ENCODE measurements at regions not wholly inside any gene's neighbourhood (a gene's known extent, or its start where the extent isn't known, plus 50 kb on each side); places are given as distances from the start of the nearest gene placed in this dataset.

GRCh38 chr10:10794791-10795191 is 222.9 kb upstream of the CELF2 start:
- Histone ChIP-seq H3K4me3 (ENCODE audit: low read depth, low read length) (no peak overlapping the region), H3K36me3 (no peaks in the 10 kb centered on the region), H3K27me3 (no peaks in the 10 kb centered on the region), H3K4me1 (no peaks in the 10 kb centered on the region), H3K9me3 (no peaks in the 10 kb centered on the region)
- DNase-seq = no peak
- no peak for TF ChIP-seq CTCF (IDR thresholded peaks at IDR 0.05; ENCODE audit: low read depth, low read length)

GRCh38 chr10:10796061-10796773 is 221.5 kb upstream of the CELF2 start:
- no peaks in the 10 kb centered on the region for H3K4me1 ChIP-seq
- no peak for DNase-seq
- H3K36me3 ChIP-seq = no peaks in the 10 kb centered on the region
- H3K4me3 ChIP-seq (ENCODE audit: low read depth, low read length) = no peak overlapping the region
- no peaks in the 10 kb centered on the region for H3K27me3 ChIP-seq
- no peaks in the 10 kb centered on the region for H3K9me3 ChIP-seq
- TF ChIP-seq CTCF (IDR thresholded peaks at IDR 0.05; ENCODE audit: low read depth, low read length) = no peak

GRCh38 chr10:10796774-10797415 is 220.8 kb upstream of the CELF2 start:
- DNase-seq = no peak

GRCh38 chr10:10797513-10797912 is 220.2 kb upstream of the CELF2 start:
- H3K4me3 ChIP-seq (ENCODE audit: low read depth, low read length) = no peak overlapping the region
- no peaks in the 10 kb centered on the region for H3K4me1 ChIP-seq
- H3K9me3 ChIP-seq = no peaks in the 10 kb centered on the region
- no peaks in the 10 kb centered on the region for H3K27me3 ChIP-seq
- DNase-seq = no peak
- H3K36me3 ChIP-seq = no peaks in the 10 kb centered on the region
- TF ChIP-seq CTCF (IDR thresholded peaks at IDR 0.05; ENCODE audit: low read depth, low read length) = no peak

More at GRCh38 chr10:10796774-10797415, 220.8 kb upstream of the CELF2 start:
- no peaks in the 10 kb centered on the region for H3K9me3 ChIP-seq
- no peaks in the 10 kb centered on the region for H3K4me1 ChIP-seq
- TF ChIP-seq CTCF (IDR thresholded peaks at IDR 0.05; ENCODE audit: low read depth, low read length) = no peak
- no peak overlapping the region for H3K4me3 ChIP-seq (ENCODE audit: low read depth, low read length)
- no peaks in the 10 kb centered on the region for H3K36me3 ChIP-seq
- H3K27me3 ChIP-seq = no peaks in the 10 kb centered on the region

- Histone ChIP-seq H3K27me3 (no peaks in the 10 kb centered on the region), H3K4me3 (ENCODE audit: low read depth, low read length) (no peak overlapping the region), H3K4me1 (no peaks in the 10 kb centered on the region), H3K36me3 (no peaks in the 10 kb centered on the region), H3K9me3 (no peaks in the 10 kb centered on the region)
- no peak for TF ChIP-seq CTCF (IDR thresholded peaks at IDR 0.05; ENCODE audit: low read depth, low read length)
- no peak for DNase-seq
These were observed 219.4 kb upstream of the CELF2 start for GRCh38 chr10:10798102-10798863.

- H3K27me3 ChIP-seq = no peaks in the 10 kb centered on the region
- no peak for TF ChIP-seq CTCF (IDR thresholded peaks at IDR 0.05; ENCODE audit: low read depth, low read length)
- DNase-seq = no peak
- H3K4me3 ChIP-seq (ENCODE audit: low read depth, low read length) = no peak overlapping the region
- H3K9me3 ChIP-seq = no peaks in the 10 kb centered on the region
- H3K4me1 ChIP-seq = no peaks in the 10 kb centered on the region
- H3K36me3 ChIP-seq = no peaks in the 10 kb centered on the region
These were observed 218.8 kb upstream of the CELF2 start for GRCh38 chr10:10798864-10799192.
